ENCODE measurements at regions not wholly inside any gene's neighbourhood (a gene's known extent, or its start where the extent isn't known, plus 50 kb on each side); places are given as distances from the start of the nearest gene placed in this dataset.

GRCh38 chr5:158524070-158524469 is 575.6 kb downstream of the EBF1 start:
- Histone ChIP-seq H3K4me2 (ENCODE audit: low read length) (no peak overlapping the region), H4K20me1 (ENCODE audit: insufficient read depth, low read length) (no peaks in the 10 kb centered on the region), H3K79me2 (ENCODE audit: insufficient read depth, low read depth, low read length) (no peaks in the 10 kb centered on the region), H3K4me1 (ENCODE audit: insufficient read depth, low read length, poor library complexity, severe bottlenecking) (no peaks in the 10 kb centered on the region), H3K36me3 (ENCODE audit: insufficient read depth, low read length) (no peaks in the 10 kb centered on the region), H3K9me3 (ENCODE audit: low read length) (no peaks in the 10 kb centered on the region), H2AFZ (ENCODE audit: low read length) (no peak overlapping the region), H3K4me3 (ENCODE audit: low read depth, low read length, poor library complexity, severe bottlenecking) (no peak overlapping the region), H3K27ac (ENCODE audit: low read depth, low read length, poor library complexity, severe bottlenecking) (no peak overlapping the region), H3K9me2 (ENCODE audit: insufficient read depth, low read length) (no peaks in the 10 kb centered on the region)
- TF ChIP-seq CTCF (conservative IDR thresholded peaks at IDR 0.05; ENCODE audit: low read length) (no peak), EZH2phosphoT487 (IDR thresholded peaks at IDR 0.05; ENCODE audit: borderline replicate concordance, low read depth, low read length) (no peak)
- BruUV-seq (replicated peaks), result no TSS peak
- POLR2A ChIA-PET, result interaction anchor here (0.7 to 0.8 kb wide), 3 partner anchors 10 to 62 kb away, joined by 3 to 4 read pairs (median 3); no protein-coding TSS in a partner anchor
- intact Hi-C loops (cut with micrococcal nuclease; ENCODE audit: unreplicated experiment), result no loop called here
- no peak for DNase-seq (ENCODE audit: low spot score)
- CTCF ChIA-PET (ENCODE audit: unreplicated experiment), result no interaction called here

- H3K9me3 ChIP-seq (ENCODE audit: low read length), result no peaks in the 10 kb centered on the region
- BruUV-seq (replicated peaks), result no TSS peak
- H3K4me1 ChIP-seq (ENCODE audit: insufficient read depth, low read length, poor library complexity, severe bottlenecking), result no peaks in the 10 kb centered on the region
- intact Hi-C loops (cut with micrococcal nuclease; ENCODE audit: unreplicated experiment), result no loop called here
- no peak overlapping the region for H2AFZ ChIP-seq (ENCODE audit: low read length)
- no peaks in the 10 kb centered on the region for H3K36me3 ChIP-seq (ENCODE audit: insufficient read depth, low read length)
- DNase-seq (ENCODE audit: low spot score), result no peak
- ChIA-PET POLR2A (interaction anchor here (0.6 to 0.7 kb wide), 3 partner anchors 66 to 437 kb away, joined by 3 to 8 read pairs (median 6); no protein-coding TSS in a partner anchor), CTCF (ENCODE audit: unreplicated experiment) (no interaction called here)
- no peak overlapping the region for H3K27ac ChIP-seq (ENCODE audit: low read depth, low read length, poor library complexity, severe bottlenecking)
- no peaks in the 10 kb centered on the region for H3K79me2 ChIP-seq (ENCODE audit: insufficient read depth, low read depth, low read length)
- no peaks in the 10 kb centered on the region for H3K9me2 ChIP-seq (ENCODE audit: insufficient read depth, low read length)
- H3K4me3 ChIP-seq (ENCODE audit: low read depth, low read length, poor library complexity, severe bottlenecking), result no peak overlapping the region
- no peak overlapping the region for H3K4me2 ChIP-seq (ENCODE audit: low read length)
- no peaks in the 10 kb centered on the region for H4K20me1 ChIP-seq (ENCODE audit: insufficient read depth, low read length)
- TF ChIP-seq EZH2phosphoT487 (IDR thresholded peaks at IDR 0.05; ENCODE audit: borderline replicate concordance, low read depth, low read length), result no peak
- no peak for TF ChIP-seq CTCF (conservative IDR thresholded peaks at IDR 0.05; ENCODE audit: low read length)
These were observed 576.9 kb downstream of the EBF1 start for GRCh38 chr5:158522776-158523175.

- Histone ChIP-seq H3K79me2 (ENCODE audit: insufficient read depth, low read depth, low read length) (no peaks in the 10 kb centered on the region), H3K36me3 (ENCODE audit: insufficient read depth, low read length) (no peaks in the 10 kb centered on the region), H3K9me2 (ENCODE audit: insufficient read depth, low read length) (no peaks in the 10 kb centered on the region), H3K27ac (ENCODE audit: low read depth, low read length, poor library complexity, severe bottlenecking) (no peak overlapping the region), H3K4me3 (ENCODE audit: low read depth, low read length, poor library complexity, severe bottlenecking) (no peak overlapping the region), H3K9me3 (ENCODE audit: low read length) (no peaks in the 10 kb centered on the region), H3K4me2 (ENCODE audit: low read length) (no peak overlapping the region), H3K4me1 (ENCODE audit: insufficient read depth, low read length, poor library complexity, severe bottlenecking) (no peaks in the 10 kb centered on the region), H2AFZ (ENCODE audit: low read length) (no peak overlapping the region), H4K20me1 (ENCODE audit: insufficient read depth, low read length) (no peaks in the 10 kb centered on the region)
- POLR2A ChIA-PET, result interaction anchor here (0.6 to 1.4 kb wide), 5 partner anchors 9 to 438 kb away, joined by 3 to 8 read pairs (median 6); no protein-coding TSS in a partner anchor
- intact Hi-C loops (cut with micrococcal nuclease; ENCODE audit: unreplicated experiment), result no loop called here
- DNase-seq (ENCODE audit: low spot score), result no peak
- TF ChIP-seq EZH2phosphoT487 (IDR thresholded peaks at IDR 0.05; ENCODE audit: borderline replicate concordance, low read depth, low read length), result no peak
- TF ChIP-seq CTCF (conservative IDR thresholded peaks at IDR 0.05; ENCODE audit: low read length), result no peak
- CTCF ChIA-PET (ENCODE audit: unreplicated experiment), result interaction anchor here (1.5 kb wide), 1 partner anchor 11 kb away, joined by 5 read pairs; no protein-coding TSS in a partner anchor
- BruUV-seq (replicated peaks), result no TSS peak
These were observed 577.7 kb downstream of the EBF1 start for GRCh38 chr5:158521995-158522394.
